ENCODE measurements at regions not wholly inside any gene's neighbourhood (a gene's known extent, or its start where the extent isn't known, plus 50 kb on each side); places are given as distances from the start of the nearest gene placed in this dataset.

DNA sequence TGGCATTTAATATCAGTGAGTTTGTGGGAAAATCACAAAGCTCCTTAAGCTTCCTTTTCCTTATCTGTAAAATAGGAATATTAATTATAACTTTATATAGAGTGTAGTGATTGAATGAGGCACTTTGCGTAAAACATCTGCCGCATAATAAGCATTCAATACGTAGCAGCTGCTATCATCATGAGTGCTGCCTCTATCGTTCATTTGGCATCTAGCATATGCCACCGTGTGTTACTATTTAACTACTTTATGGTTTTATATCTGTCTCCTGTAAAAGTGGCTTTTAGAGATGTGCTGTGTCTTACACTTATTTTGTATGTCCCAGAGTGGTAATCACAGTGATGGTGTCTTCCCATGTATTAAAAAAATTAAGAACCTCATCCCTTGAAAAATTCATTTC, 729.6 kb downstream of the SORCS3 start:
- no peak for DNase-seq (ENCODE audit: low spot score)

DNA sequence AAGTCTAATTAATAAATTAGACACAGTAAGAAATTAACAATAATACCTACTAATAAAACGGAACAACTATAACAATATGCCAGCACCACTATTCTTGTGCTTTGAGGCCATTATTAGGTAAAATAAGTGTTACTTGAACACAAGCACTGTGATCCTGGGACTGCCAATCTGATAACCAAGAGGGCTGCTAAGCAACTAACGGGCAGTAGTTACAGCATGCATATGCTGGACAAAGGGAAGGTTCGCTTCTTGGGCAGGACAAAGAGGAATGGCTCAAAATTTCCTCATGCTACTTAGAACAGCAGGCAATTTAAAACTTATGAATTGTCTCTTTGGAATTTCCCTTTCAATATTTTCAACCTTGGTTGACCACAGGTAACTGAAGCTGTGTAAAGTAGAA, 718.6 kb downstream of the SORCS3 start:
- no peak for DNase-seq (ENCODE audit: low spot score)

DNA sequence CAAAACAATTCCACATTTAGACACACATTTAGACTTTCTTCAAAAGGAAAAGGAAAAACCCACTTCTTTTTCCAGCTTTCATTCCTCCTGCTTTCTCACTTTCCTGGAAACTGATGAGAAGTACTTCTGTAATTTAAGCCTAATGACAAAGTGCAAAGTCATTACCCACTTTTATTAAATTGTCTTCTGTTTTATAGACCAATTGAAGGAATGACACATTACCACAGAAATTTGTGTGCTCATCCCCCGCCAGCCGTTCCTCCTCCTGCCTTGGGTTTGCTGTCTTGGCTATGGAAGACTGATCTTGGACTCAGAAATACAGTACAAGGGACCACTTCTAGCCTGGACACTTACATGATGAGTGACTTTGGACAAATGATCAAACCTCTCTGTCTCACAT, 717.8 kb downstream of the SORCS3 start:
- no peak for DNase-seq (ENCODE audit: low spot score)

DNA sequence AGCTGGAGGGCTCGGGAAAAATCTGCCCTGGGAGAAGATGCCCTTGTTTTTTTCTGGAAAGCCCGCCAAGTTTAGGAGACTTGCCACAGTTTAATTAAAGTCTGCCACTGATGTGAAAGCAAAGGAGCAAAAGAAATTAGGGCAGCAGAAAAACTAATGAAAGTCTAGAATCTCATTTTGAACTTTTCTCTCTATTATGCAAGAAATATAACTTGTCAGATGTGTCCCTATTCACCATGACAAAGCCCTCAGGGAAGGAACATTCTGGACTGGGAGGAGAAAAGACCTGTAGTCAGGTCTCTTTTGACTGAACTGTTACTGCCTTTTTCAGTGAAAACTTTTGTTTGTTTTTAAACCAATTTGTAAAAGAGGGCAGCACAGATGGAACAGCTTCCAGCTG, 715.5 kb downstream of the SORCS3 start:
- DNase-seq (ENCODE audit: low spot score) = no peak

DNA sequence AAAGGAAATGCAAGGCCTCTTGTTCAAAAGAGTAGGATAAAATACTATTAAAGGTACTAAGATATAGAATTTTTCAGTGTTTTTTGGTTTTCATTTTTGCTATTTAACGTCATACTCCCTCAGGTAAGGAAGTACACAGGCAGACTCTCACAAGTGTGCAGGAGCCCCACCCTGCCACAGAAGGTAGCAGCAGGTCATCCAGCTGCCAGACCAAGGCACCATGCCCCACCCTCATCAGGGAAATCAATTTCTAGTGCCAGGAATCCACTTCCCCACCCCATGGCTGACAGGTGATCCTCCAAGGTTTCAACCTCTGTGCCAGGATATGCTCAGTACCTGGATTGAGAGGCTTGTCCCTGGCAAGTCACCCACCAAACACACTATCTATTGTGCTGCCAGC, 712.9 kb downstream of the SORCS3 start:
- no peak for DNase-seq (ENCODE audit: low spot score)

DNA sequence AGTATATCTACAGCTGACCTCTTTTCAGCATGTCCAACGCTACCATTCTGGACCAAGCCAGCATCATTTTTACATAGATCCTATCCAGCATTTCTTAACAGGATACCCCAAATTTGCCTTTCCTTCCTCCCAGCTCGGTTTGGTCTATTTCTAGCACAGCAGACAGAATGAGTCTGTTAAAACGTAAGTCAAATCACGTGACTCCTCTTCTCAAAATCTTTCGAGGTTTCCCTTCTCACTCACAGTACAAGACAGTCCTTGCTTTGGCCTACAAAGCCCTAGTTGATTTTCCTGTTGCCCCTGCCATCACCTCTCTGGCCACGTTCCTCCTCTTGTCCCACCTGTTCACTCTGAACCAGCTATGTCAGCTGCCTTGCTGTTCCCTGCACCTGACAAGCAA, 711.7 kb downstream of the SORCS3 start:
- no peak for DNase-seq (ENCODE audit: low spot score)

DNA sequence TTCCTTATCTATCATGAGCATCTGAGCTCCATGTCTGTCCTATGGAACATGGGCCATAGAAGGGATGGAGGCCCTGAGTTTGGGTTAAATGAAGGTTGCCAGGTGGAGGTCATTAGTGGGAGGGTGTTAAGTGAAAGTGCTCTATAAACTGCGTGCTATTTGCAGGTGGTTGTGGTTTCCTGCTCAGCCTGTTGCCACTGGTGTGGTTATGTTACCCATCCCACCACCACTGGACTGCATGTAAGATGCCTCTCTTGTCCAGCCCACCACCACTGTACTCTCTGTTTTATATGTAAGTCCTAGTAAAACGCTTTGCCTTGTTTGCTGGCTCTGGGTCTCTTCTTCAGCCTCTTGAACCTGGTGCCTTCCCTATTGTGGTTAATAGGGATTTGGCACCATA, 711.2 kb downstream of the SORCS3 start:
- no peak for DNase-seq (ENCODE audit: low spot score)

DNA sequence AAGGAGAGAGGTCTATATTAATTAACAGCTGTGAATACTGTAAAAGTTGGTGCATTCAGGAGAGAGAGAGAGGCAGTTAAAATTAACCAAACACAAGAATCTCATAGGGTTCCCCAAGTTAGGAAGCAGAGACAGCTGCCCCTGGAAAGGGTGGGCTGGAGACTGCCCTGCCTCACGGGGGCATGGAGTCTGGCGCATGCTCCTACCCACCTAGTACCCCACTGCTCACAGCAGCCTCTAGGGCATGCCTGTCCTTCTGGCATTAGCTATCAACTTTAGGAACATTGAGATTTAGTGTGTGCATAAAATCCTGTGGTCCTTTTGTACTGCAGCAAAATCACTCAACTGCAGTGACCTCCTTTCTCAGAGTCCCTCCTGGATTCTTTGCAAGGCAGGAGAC, 710.1 kb downstream of the SORCS3 start:
- DNase-seq (ENCODE audit: low spot score) = no peak

DNA sequence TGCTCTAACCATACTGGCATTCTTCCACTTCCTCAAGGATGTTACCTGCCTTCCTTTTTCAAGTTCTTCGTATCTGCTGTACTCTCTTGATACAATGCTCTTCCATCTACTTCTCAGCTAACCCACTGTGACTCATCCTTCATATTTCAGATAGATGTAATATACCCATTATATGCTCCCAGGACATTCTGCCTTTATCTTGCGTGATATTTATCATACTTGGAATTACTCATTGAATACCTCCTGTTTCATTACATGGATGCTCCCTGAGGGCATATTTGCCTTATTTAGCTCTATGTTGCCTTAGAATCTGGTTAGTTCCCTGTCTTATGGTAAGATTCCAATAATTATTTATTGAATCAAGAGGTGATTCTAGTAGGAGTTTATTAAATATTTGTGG, 706.4 kb downstream of the SORCS3 start:
- DNase-seq (ENCODE audit: low spot score) = no peak

DNA sequence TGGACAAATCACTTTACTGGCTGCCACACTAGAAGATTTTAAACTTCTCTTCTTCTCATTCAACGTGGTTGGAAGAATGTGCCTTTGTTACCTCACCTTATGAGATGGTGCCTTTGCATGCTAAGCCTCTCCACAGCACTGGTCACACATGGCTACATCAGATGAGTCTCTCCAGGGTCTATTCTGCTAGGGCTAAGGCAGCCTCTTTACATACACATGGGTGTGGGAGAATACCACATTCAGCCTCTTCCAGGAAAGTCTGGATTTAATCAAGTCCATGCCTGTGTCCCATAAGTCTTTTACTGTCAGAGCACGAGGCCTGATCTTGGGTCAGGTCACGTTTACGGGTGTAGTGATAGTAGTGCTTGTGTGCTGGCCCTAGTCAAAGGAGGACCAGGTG, 701.5 kb downstream of the SORCS3 start:
- no peak for DNase-seq (ENCODE audit: low spot score)

DNA sequence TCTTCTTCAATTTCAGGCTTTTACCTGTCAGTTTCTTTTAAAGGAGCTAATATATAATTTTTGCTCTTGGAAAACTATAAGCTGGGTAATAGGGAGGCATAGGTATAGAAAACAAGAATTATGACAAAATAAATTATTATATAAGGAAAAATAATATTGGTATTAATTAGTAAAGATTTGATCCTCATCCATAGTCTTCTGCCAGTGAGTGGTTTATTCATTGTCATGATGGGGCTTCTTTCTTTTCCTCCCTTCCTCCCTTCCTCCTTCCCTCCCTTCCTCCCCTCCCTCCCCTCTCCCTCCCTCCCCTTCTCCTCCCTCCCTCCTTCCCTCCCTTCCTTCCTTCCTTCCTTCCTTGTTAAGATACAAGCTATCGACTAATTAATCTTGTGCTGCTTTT, 698.6 kb downstream of the SORCS3 start:
- no peak for DNase-seq (ENCODE audit: low spot score)

DNA sequence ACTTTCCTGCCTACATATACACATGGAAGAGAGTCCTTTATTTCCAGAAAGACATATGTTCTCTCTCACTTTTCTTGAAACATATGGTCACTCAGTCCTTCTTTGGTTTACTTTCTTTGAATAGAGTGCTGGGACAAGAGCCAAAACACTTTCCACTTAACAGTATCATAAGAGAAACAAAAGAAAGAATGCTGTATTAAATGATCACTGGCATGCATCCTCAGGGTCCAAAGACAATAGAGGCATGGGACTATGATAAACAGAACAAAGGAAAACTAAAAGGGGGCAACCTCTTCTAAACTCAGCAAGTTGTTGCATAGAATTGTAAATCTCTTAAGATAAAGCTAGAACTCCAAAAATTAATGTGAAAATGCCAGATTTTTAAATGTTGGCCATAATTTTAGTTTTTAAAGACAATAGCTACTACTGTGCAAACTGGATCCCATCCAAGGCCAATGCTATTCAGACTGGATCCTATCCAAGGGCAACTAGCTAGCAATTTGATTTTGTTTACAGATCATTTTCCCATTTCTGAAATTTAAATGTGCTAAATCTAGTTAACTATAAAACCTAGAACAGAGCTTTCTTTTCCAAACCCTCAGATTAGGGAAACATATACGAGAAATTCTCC, 687.5 kb downstream of the SORCS3 start:
- no peak for DNase-seq (ENCODE audit: low spot score)

Measured in NAMALWA (cell line).